GM21447 (cell line): ENCODE measurements at regions not wholly inside any gene's neighbourhood (a gene's known extent, or its start where the extent isn't known, plus 50 kb on each side); places are given as distances from the start of the nearest gene placed in this dataset.

Experiments used
- ATAC-seq: cut with Tn5 transposase; IDR thresholded peaks from one replicate; pipeline ENCODE4 v1.9.1; 2021; ENCODE audit not compliant: unreplicated experiment

GRCh38 chr14:100658181-100658886, 68.4 kb upstream of the DLK1 start:
- ATAC-seq, result no peak

GRCh38 chr14:100659345-100660001, 67.2 kb upstream of the DLK1 start:
- no peak for ATAC-seq

- no peak for ATAC-seq
Measured at GRCh38 chr14:100660498-100660881, 66.2 kb upstream of the DLK1 start.

- ATAC-seq, result no peak
Measured at GRCh38 chr14:100660882-100661635, 65.6 kb upstream of the DLK1 start.

- no peak for ATAC-seq
Measured at GRCh38 chr14:100662879-100663760, 63.6 kb upstream of the DLK1 start.

- ATAC-seq, result no peak
Measured at GRCh38 chr14:100663761-100664052, 63.0 kb upstream of the DLK1 start.

- ATAC-seq, result no peak
Measured at GRCh38 chr14:100664231-100664630, 62.5 kb upstream of the DLK1 start.

- no peak for ATAC-seq
Measured at GRCh38 chr14:100664841-100665510, 61.7 kb upstream of the DLK1 start.

- ATAC-seq, result no peak
Measured at GRCh38 chr14:100665511-100666032, 61.1 kb upstream of the DLK1 start.

GRCh38 chr14:100666403-100666802, 60.3 kb upstream of the DLK1 start:
- no peak for ATAC-seq

- ATAC-seq, result no peak
Measured at GRCh38 chr14:100666851-100667250, 59.8 kb upstream of the DLK1 start.

GRCh38 chr14:100667656-100668055, 59.0 kb upstream of the DLK1 start:
- ATAC-seq, result no peak

GRCh38 chr14:100668352-100668751, 58.3 kb upstream of the DLK1 start:
- no peak for ATAC-seq

GRCh38 chr14:100669011-100669412, 57.7 kb upstream of the DLK1 start:
- no peak for ATAC-seq

GRCh38 chr14:100669468-100669867, 57.2 kb upstream of the DLK1 start:
- ATAC-seq, result no peak

- no peak for ATAC-seq
Measured at GRCh38 chr14:100670017-100670752, 56.5 kb upstream of the DLK1 start.

GRCh38 chr14:100670753-100671049, 56.0 kb upstream of the DLK1 start:
- no peak for ATAC-seq

GRCh38 chr14:100671386-100671901, 55.2 kb upstream of the DLK1 start:
- ATAC-seq, result no peak

GRCh38 chr14:100671906-100672305, 54.8 kb upstream of the DLK1 start:
- ATAC-seq, result no peak
